ENCODE measurements at regions not wholly inside any gene's neighbourhood (a gene's known extent, or its start where the extent isn't known, plus 50 kb on each side); places are given as distances from the start of the nearest gene placed in this dataset.

DNA sequence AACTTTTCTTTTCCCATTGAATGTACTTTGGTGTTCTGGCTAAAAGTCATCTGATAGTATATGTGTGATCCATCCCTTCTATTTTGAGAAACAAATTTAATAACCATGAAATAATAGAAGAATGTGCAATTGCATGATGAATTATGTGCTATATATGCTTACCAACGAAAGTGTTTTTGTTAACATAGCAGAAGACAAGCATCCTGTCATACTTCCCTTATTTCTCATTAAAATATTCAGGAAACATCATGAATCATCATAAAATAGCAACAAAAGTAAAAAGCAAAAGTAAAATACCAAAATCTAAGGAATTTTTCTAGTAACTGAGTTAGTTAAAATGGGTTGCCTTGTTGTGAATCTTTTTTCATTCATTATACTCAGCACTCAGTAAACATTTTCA is 409.0 kb upstream of the PDE3A start:
- no peak for TF ChIP-seq EZH2 (IDR thresholded peaks at IDR 0.05; ENCODE audit: low read length, missing control alignments)
- TF ChIP-seq, protein P1, sequence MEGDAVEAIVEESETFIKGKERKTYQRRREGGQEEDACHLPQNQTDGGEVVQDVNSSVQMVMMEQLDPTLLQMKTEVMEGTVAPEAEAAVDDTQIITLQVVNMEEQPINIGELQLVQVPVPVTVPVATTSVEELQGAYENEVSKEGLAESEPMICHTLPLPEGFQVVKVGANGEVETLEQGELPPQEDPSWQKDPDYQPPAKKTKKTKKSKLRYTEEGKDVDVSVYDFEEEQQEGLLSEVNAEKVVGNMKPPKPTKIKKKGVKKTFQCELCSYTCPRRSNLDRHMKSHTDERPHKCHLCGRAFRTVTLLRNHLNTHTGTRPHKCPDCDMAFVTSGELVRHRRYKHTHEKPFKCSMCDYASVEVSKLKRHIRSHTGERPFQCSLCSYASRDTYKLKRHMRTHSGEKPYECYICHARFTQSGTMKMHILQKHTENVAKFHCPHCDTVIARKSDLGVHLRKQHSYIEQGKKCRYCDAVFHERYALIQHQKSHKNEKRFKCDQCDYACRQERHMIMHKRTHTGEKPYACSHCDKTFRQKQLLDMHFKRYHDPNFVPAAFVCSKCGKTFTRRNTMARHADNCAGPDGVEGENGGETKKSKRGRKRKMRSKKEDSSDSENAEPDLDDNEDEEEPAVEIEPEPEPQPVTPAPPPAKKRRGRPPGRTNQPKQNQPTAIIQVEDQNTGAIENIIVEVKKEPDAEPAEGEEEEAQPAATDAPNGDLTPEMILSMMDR (conservative IDR thresholded peaks at IDR 0.05 in 1 of 2, IDR thresholded peaks at IDR 0.05 in 1 of 2; ENCODE audit: low read depth in 1 of 2, low read length in 2 of 2): no peak

Measured in fibroblast of lung (primary cell).